HepG2 (cell line): ENCODE measurements at regions not wholly inside any gene's neighbourhood (a gene's known extent, or its start where the extent isn't known, plus 50 kb on each side); places are given as distances from the start of the nearest gene placed in this dataset.

Source experiments
- CCAR2 ChIP-seq: fragments of 200-400 bp; formaldehyde crosslinking; optimal IDR thresholded peaks from 2 replicates; pipeline ENCODE3; 2018; ENCODE audit warnings: low read depth, mild to moderate bottlenecking, low read length, moderate library complexity
- CHD4 ChIP-seq: fragments of 200-600 bp; sonication (generic); IDR thresholded peaks from 2 replicates; pipeline ENCODE4 v1.7.0; 2017; ENCODE audit warnings: mild to moderate bottlenecking, low read length, borderline replicate concordance
- CSRNP1 ChIP-seq: sonication (generic); formaldehyde crosslinking; IDR thresholded peaks from 2 replicates; pipeline ENCODE4 v1.8.1; 2023; ENCODE audit warnings: mild to moderate bottlenecking, missing genetic modification reagents
- CTCF ChIP-seq: sonication (generic); formaldehyde crosslinking; IDR thresholded peaks from 2 replicates; pipeline ENCODE4 v1.5.0; 2020; ENCODE audit warnings: mild to moderate bottlenecking, missing genetic modification reagents, moderate library complexity
- NFIC ChIP-seq: IDR thresholded peaks from 2 replicates; pipeline ENCODE4 v1.6.1; 2012; ENCODE audit warnings: mild to moderate bottlenecking, low read length, inconsistent platforms
- PBX2 ChIP-seq: IDR thresholded peaks from 2 replicates; pipeline ENCODE4 v1.6.1; 2016; ENCODE audit warnings: control low read depth
- RBFOX2 ChIP-seq: fragments of 200-400 bp; formaldehyde crosslinking; IDR thresholded peaks from 2 replicates; pipeline ENCODE4 v1.6.1; 2017; ENCODE audit warnings: low read depth, mild to moderate bottlenecking, low read length
- ZNF674 ChIP-seq: sonication (generic); formaldehyde crosslinking; IDR thresholded peaks from 2 replicates; pipeline ENCODE4 v1.5.0; 2020; ENCODE audit warnings: low read depth, mild to moderate bottlenecking, missing genetic modification reagents
- ZNF780A ChIP-seq: sonication (generic); formaldehyde crosslinking; IDR thresholded peaks from 2 replicates; pipeline ENCODE4 v1.8.0; 2022; ENCODE audit warnings: mild to moderate bottlenecking, missing genetic modification reagents, moderate library complexity

- TF ChIP-seq ZNF780A (CRISPR knock-in tag), result no peak
- no peak for TF ChIP-seq PBX2
- TF ChIP-seq CSRNP1 (CRISPR knock-in tag), result no peak
- no peak for TF ChIP-seq CTCF (CRISPR knock-in tag)
- no peak for TF ChIP-seq CCAR2
- TF ChIP-seq NFIC, result no peak
- no peak for TF ChIP-seq CHD4
- TF ChIP-seq ZNF674 (CRISPR knock-in tag), result no peak
- no peak for TF ChIP-seq RBFOX2
These were observed 787.6 kb upstream of the CELF4 start for GRCh38 chr18:38353149-38353548.
